Hematopoietic multipotent progenitor cell (in vitro differentiated cells): ENCODE measurements at regions not wholly inside any gene's neighbourhood (a gene's known extent, or its start where the extent isn't known, plus 50 kb on each side); places are given as distances from the start of the nearest gene placed in this dataset.

ENCODE experiments used
- DNase-seq, 3 donors: peaks; one replicate each; pipeline ENCODE4 v3.0.0-alpha.2; 2011 to 2015; ENCODE audit warnings: low read depth in 2 of 3, low spot score in 2 of 3

DNA sequence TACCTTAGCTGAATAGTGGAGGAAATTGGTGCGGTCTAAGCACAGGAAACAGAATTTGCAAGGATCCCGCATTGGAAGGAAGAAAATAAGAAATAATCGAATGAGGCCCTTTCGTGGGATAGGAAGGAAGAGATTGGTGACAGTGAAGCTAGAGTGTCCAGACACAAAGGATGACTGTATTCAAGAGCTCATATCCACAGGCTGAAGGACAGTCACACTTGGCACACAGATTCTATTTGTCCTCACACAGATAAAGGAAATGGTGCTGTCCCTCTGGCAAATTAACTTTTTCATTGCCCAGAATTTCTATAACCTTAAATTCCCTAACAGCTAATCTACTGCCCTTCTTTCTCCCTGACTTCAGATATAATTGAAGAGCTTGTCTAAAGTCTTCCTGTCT, 2188.9 kb upstream of the TENM3 start:
- no peak for DNase-seq

DNA sequence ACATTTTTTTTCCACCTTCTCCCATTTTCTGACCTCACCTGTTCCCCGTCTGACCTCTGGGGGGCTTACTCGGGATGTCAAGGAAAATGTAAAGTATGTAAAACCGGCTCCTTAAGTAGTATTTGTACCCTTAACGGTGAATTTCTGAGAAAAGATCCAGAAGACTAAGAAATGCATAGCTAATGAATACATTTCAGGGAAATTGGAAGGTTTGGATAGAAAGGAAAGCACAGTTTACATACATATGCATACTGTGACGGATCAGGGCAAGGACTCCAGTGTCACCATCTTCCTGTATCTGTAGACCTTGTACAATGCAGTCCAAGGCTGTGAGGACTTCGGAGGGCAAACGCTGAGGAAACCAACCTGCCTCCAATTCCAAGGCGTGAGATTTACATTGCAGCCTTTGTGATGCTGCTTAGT, 2185.9 kb upstream of the TENM3 start:
- DNase-seq, result peak in 2 of 3 donors; percentile 7

DNA sequence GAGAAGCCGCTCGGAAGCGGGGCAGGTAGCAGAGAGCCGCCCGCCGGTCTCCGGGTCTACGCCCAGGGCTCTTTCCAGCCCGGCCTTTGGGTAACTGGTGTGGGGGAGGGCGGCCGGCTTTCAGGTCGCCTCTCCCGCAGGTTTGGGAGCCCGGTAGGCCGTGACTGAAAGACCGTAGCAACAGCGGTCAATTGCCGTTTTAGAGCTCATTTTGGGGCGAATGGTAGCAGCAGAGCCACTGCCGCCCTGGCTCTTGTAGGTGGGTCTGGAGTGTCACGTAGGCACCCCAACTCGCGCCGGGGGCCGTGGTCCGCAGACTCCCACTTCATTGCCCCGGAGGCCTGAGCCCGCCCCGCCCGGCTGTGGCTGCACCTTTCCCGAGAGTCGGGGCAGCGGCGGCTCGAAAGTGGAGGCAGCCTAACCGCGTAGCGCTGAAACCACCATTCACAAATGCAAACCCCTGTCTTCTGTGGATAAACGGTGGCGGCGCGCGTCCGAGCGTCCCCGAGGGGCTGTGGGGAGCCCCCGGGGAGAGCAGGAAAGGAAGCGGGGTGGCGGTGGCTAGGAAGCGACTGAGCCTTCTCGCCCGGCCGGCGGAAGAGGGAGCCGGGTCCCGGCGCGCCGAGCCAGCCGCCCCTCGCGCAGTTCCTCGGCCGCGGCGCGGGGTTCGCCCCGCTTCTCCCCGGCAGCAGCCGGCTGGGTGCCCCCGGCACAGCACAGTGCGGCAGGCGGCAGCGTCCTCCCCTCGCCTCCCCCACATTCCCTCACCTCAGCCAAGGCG, 2185.1 kb upstream of the TENM3 start:
- peak in 2 of 3 donors; percentile 14 to 26 for DNase-seq

DNA sequence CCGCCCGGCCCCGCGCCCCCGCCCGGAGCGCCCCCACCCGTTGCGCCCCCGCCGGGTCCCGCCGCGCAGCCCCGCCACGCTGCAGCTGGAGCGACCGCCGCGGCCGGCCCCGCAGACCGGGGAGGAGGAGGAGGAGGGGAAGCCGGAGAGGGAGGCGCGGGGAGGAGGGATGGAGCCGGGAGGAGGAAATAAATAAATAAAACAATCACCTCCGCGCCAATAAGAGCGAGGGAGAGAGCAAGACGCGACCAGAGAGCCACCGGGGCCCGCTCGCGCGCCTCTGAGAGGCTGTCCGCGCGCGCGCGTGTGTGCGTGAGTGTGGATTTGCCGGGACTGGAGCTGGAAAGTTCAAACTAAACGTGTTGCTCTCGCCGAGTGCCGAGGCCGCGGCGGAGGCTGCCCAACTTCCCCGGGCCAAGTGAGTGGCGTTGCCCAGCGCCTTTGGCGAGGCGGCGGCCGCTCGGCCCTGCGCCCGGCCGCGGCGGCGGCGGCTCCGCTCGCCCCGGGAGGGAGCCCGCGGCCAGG, 2184.4 kb upstream of the TENM3 start:
- DNase-seq, result peak in 2 of 3 donors; percentile 20 to 28

DNA sequence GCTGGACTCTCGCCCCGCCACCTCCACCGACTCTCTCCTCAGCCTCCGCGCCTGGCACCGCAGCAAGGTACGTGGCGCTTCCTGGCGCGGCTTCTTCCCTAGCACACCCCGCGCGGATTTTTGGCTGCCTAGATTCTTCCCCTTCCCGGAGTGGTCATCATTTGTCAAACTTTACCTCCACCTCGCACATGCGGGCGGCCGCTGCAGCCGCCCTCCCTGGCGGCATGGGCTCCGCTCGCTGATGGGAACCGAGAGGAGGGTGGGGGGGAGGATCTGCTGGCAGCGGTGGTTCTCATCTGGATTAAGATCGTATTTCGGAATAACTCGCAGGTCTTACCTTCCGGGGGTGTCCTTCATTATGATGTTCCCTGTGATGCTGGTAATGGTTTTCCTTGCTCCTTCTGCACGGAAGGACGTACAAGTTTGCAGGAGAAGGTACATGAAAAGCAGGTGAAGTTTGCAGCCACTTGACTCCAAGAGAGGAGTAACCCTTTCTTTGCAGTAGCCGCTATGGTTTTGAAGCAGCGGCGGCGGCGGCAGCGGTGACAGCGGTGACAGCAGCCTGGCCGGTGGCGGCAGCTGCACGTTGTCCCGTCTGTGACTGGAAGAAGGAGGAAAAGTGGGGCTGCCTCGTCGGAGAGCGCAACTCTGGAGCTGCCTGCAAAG, 2183.9 kb upstream of the TENM3 start:
- peak in 2 of 3 donors; percentile 19 to 29 for DNase-seq

DNA sequence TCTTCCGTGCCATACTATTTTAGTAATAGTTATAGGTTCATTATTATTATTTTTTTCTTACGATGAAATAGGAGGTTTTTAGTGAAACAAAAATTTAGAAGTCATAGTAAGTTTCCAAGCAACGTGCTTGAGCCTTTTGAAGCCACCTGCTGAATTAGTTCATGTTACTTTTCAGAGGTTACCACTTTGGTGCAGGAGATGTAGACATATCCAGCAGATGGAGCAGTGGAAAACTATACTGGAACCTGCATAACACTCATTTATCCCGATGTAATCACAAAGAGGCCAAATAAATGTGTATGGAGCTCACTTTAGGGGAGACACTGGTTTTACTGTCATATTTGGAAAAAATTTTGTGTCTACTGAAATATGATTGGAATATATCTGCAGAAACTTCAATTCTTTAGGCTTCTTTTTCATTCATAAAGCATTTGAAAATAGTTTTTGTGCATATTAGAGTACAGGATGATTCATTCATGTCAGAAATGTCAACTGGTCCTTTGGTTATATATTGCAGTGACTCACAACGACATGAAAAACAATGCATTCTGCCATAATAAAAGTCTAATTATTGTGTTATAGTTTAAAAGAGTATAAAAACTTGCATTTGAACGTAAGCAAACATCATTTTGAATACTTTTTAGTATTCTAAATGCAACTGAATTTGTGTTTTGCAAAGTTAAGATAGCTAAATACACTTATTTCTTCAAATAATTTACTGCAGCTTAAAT, 2182.9 kb upstream of the TENM3 start:
- peak in 2 of 3 donors; percentile 17 to 32 for DNase-seq

DNA sequence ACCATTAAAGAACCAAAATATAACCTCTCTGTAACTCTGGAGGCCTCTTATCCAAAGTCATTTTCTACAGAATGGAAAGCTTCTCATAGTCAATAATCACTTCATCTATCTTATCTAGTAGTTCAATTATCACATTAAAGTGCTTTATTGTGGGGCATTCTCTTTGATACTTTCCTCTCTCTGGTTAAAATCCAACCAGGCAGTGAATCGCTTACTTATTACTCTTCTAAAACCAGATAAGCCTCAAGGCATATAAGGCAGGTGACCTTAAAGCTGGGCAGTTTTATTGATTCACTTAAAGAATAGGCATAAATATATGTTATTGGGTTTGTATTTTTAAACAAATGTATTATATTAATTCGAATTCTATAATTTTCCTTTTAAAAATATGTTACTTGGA, 2162.1 kb upstream of the TENM3 start:
- DNase-seq, result no peak

DNA sequence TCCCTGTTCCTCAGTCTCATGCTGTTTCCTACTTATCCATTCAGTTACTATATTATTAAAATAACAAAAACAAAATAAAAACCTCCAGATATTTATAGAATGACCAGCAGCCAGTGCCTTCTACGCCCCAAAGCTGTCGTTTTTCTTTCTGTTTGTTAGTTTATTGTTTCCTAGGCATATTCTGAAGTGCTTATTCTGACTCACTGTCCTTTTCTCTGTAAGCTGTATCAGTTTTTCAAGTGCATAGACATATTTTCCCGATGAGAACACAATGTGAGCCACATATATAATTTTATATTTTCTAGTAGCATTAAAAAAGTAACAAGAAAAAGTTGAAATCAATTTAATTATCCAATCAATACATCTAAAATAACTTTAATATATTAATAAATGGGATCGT, 2158.6 kb upstream of the TENM3 start:
- no peak for DNase-seq

DNA sequence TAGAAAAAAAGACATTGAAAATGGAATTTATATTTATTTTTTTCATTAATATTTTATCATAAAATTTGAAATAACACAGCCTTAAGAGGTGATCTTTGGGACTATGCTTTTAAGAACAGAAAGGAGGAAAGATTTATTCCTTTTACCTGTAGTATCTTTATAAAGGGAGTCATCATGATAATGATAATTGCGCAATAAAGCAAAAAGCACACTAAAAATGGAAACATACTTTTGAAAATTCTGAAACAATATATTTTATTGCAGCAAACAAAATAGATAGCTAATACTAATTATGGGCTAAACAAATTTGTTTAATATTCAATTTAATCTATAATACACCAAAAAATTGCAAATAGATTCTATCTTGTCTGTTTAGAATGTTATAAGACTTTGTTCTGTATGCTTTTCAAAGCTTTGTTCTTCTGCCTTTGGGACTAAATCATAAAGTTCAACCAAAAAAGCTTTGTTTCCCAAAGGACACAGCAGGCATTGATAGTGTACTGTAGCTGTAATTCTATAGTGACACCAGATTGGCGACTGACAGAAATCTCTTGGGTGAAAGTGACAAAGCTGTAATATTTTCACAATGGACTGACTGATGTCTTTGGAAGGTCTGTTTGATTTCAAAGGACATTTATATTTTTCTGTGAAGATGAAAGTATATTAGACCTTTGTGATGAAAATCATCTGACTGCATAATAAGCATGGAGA, 2156.6 kb upstream of the TENM3 start:
- no peak for DNase-seq

DNA sequence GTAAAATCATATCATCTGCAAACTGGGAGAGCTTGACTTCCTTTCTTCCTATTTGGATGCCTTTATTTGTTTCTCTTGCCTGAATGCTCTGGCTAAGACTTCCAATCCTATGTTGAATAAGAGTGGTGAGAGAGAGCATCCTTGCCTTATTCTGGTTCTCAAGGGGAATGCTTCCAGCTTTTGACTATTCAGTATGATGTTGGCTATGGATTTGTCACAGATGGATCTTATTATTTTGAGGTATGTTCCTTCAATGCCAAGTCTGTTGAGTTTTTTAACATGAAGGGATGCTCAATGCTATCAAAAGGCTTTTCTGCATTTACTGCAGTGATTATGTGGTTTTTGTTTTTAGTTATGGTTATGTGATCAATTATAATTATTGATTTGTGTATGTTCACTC, 2144.6 kb upstream of the TENM3 start:
- no peak for DNase-seq

DNA sequence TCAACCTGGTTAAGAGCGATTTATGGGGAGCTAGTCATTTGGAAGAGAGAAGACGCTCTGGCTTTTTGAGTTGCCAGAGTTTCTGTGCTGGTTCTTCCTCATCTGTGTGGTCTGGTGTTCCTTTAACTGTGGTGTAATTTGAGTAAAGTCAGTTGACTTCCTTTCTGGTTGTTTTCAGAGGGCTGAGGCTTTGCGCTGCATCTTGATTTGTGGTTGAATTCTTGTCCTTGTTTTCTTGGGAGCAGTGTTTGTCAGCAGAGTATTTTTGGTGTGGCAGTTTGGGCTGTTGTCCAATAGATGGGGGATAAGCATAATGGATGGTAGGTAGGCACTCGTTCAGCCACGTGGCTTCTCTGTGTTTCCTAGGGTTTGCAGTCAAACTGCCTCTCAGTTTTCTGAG, 2143.2 kb upstream of the TENM3 start:
- peak in 2 of 3 donors; percentile 9 to 31 for DNase-seq

DNA sequence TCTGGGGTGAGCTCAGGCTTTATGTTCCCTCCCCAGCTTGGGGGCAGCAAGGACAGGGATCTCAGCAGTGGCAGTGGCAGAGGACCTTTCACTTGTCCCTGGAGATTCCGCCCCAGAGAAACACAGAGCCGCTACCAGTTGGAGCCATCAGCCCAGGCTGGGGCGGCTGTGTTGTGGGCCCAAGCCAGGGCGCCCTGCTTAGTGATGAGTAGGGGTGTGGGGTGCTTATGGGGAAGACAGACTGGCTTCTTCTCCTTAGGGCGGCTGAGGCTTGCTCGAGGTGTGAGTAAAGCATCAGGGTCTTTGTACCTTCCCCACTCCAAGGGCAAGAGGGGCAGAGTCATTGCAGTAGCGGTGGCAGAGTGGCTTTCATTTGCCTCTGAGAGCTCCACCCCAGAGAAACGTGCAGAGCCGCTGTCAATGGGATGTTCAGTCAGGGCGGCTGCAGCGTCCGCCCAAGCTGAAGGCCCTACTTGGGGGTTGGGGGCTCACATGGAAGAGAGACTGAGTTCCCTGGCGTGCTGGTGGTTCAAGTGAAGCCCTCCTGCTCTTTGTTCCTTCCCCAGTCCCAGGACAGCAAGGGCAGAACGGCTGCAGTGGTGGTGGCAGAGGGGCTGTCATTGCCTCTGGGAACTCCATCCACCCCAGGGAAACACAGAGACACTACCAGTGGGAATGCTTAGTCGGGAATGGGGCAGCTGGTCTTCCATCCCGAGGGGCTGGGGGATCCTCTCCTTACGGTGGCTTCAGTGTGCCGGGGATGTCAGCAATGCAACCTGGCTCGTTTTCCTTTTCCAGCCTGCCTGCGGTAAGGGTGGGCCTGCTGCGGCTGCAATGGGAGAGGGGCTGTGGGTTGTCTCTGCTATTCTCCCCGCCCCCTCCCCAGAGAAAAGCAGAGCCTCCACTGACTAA, 2142.5 kb upstream of the TENM3 start:
- no peak for DNase-seq

DNA sequence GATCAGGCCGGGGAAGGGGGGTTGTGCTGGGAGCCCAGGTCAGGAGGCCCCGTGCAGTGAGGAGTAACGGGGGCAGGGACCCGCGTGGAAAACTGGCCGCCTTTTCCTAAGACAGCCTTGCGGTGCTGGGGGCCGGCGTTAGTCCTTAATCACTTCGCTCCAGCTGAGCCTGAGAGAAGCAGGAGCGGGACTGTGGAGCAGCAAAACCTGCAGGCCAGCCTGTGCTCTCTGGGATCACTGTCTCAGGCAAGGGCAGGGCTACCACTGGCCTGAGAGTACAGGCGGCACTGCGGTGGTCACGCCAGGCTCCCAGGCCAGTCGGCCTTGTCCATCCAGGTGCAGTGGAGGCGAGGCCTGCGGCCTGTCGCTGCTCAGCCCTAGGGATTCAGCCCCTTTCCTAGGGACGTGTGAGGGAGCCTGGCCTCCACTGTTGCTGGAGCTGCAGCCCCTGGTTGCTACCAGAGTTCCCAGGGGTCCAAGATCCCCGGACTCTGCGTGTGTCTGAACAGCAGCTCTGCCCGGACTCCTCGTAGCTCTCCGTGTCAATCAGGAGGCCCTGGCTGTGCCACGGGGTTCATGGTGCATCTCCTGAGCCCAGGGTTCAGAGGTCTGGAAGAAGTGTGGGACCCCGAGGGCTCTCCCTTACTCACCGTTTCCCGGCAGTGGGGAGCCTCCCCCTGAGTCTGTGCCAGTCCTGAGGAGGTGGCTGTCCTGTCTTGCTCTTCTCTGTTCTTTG, 2141.7 kb upstream of the TENM3 start:
- no peak for DNase-seq

DNA sequence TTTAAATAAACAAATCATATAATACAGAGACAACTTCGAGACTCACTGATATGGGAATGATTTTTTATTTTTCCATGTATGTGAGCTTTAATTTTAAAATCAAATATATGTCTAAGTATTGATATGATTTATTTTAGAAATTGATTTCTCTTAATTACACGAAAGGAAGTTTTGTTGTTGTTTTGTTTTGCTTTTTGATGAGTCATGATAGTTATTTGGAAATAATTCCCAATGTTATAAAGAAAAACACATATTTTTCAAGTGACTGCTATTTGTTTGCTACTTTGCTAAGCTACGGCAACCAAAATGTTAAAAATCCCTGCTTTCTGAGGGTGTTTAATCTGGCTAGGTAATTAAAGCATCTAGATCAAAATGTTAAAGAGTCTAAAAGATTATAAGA, 2139.4 kb upstream of the TENM3 start:
- no peak for DNase-seq

DNA sequence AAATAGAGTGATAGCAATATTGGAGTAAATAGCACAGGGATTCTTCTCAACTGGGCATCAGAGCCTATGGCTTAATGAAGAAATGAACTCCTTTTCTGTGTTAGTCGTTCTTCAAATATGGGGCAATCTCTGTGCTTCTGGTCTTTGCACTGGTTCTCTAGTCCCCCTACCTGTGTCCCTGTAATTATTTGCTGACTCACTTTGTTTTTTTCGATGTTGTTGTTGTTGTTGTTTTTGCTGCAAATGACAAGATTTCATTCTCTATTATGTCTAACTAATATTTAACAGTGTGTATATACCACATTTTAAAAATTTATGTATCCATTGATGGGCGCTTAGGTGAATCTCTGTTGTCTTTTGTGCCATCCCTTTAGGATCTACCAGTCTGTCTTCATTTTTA, 2137.8 kb upstream of the TENM3 start:
- DNase-seq, result no peak

DNA sequence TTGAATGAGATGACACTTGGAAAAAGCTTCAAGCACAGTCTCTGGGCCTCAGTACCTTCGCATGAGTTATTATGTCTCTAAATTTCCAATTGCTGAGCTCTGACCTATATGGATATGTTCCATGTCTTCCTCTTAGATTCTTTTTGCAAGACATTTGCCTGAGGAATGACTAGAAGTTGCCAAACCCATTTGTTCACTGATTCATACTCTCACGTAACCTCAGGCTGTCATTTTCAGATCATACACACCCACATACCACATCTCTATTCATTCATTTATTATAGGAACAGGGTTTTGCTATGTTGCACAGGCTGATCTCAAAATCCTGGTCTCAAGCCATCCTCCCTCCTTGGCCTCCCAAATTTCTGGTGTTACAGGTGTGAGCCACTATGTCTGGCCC, 2137.1 kb upstream of the TENM3 start:
- DNase-seq, result no peak

DNA sequence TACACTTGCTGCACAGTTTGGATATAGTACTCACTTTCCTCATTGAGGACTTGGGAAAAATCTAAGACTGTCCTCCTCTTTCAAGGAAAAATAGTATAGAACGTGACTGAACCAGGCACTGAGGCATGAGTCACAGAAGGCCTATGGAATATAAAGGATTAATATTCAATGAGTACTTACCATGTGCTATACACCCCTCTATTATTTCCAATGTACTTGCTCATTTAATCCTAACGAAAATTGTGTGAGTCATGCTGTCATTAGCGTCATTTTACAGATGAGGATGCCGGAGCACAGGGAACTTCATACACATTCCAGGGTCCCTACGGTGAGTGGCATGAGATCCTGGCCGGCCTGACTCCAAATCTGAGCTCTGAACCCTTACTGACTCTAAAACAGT, 2136.2 kb upstream of the TENM3 start:
- no peak for DNase-seq

DNA sequence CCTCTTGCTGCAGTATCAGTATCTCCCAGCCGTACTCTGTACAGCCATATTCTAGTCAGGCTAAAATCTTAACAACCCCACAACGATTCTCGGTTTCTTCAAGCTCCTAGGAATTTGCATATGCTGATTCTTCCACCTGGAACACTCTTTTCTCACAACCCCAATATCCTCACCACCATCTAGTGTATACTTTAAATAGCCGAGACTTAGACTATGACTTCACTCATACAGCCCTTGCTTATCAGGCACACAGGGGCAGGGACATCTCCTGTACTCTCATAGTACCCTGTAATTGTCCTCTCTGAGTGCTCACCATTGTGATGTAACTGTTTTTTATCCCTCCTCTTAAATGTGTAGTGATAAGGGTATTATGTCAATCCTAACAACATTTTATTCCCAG, 2126.4 kb upstream of the TENM3 start:
- DNase-seq, result no peak

DNA sequence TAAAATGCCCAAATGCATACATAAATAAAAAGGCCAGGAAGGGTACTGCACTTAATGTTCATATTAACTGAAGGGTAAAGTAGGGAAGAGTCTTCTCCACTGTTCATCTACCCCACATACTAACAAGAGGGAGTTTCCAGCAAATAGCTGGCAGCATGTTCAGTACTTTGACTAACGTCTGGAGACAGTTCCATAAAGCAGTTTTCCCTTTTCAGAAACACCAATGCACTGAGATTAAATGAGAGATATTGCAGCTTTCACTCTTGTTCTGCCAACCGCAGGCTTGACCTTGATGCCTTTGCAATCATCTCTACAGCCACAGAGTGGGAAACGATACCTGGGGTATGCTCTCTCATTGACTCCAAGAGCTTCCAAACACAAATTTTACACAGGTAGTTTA, 2123.1 kb upstream of the TENM3 start:
- DNase-seq, result no peak
